Natural killer cell (primary cell): ENCODE measurements at regions not wholly inside any gene's neighbourhood (a gene's known extent, or its start where the extent isn't known, plus 50 kb on each side); places are given as distances from the start of the nearest gene placed in this dataset.

ENCODE experiments used
- ATAC-seq, 3 donors: fragments of 150-1000 bp in 2 of 3; fragments of 200-7000 bp in 1 of 3; cut with Tn5 transposase; 1 replicate in 1 of 3; 2 replicates in 2 of 3; pipeline ENCODE4 v1.10.0; 2021; ENCODE audit warnings: mild to moderate bottlenecking in 2 of 3, moderate library complexity in 2 of 3
- DNase-seq, 2 donors: peaks; one replicate each; pipeline versions ENCODE4 v3.0.0 to v3.0.0-alpha.2; 2013 to 2021; ENCODE audit warnings: mixed read lengths in 1 of 2
- H3K27ac ChIP-seq: one replicate; pipeline ENCODE4 v1.5.1; 2013; ENCODE audit warnings: mild to moderate bottlenecking, low read length
- H3K27me3 ChIP-seq: one replicate; pipeline ENCODE4 v1.6.1; 2013; ENCODE audit warnings: low read length; ENCODE audit not compliant: control insufficient read depth, insufficient read depth
- H3K36me3 ChIP-seq: one replicate; pipeline ENCODE4 v1.6.1; 2013; ENCODE audit warnings: low read length; ENCODE audit not compliant: control insufficient read depth, insufficient read depth
- H3K4me1 ChIP-seq: one replicate; pipeline ENCODE4 v1.6.1; 2013; ENCODE audit warnings: low read length; ENCODE audit not compliant: control insufficient read depth, insufficient read depth
- H3K4me3 ChIP-seq: one replicate; pipeline ENCODE4 v1.5.1; 2013; ENCODE audit warnings: low read length
- H3K9me3 ChIP-seq: one replicate; pipeline ENCODE4 v1.6.1; 2013; ENCODE audit warnings: low read length; ENCODE audit not compliant: control insufficient read depth, insufficient read depth
- H3K27ac Mint-ChIP-seq, 2 donors: one replicate each; pipeline ENCODE4 v1.8.0; 2022; ENCODE audit warnings: mild to moderate bottlenecking in 2 of 2, mixed read lengths in 2 of 2, moderate library complexity in 1 of 2
- H3K27me3 Mint-ChIP-seq, 2 donors: one replicate each; pipeline ENCODE4 v1.8.0; 2022; ENCODE audit warnings: low read depth in 2 of 2, mixed read lengths in 2 of 2
- H3K36me3 Mint-ChIP-seq: one replicate; pipeline ENCODE4 v1.8.0; 2022; ENCODE audit warnings: mixed read lengths
- H3K4me1 Mint-ChIP-seq, 2 donors: one replicate each; pipeline ENCODE4 v1.8.0; 2022; ENCODE audit warnings: mixed read lengths in 2 of 2
- H3K4me3 Mint-ChIP-seq: one replicate; pipeline ENCODE4 v1.8.0; 2022; ENCODE audit warnings: mild to moderate bottlenecking, moderate library complexity, mixed read lengths
- H3K9me3 Mint-ChIP-seq, 2 donors: one replicate each; pipeline ENCODE4 v1.8.0; 2022; ENCODE audit warnings: mixed read lengths in 2 of 2
- CTCF ChIP-seq: fragments of 200-600 bp; IDR thresholded peaks from one replicate; pipeline ENCODE4 v1.8.0; 2022; ENCODE audit warnings: antibody characterized with exemption
- WGBS: methylation state at CpG from one replicate; pipeline ENCODE4 v1.1.7; 2013; ENCODE audit warnings: missing lambda C conversion rate; ENCODE audit not compliant: insufficient coverage; 5-methylcytosine and 5-hydroxymethylcytosine counted together
- intact Hi-C: fragments of 100-400 bp; cut with micrococcal nuclease; formaldehyde crosslinking; loops from one replicate; pipeline ENCODE4 v1.14.2; 2022

GRCh38 chrX:6793000-6793399 is 258.1 kb upstream of the VCX3A start:
- Histone ChIP-seq H3K4me3 (no peak overlapping the region), H3K27me3 (no peaks in the 10 kb centered on the region), H3K4me1 (no peaks in the 10 kb centered on the region), H3K27ac (no peak overlapping the region), H3K36me3 (no peaks in the 10 kb centered on the region), H3K9me3 (no peaks in the 10 kb centered on the region)
- intact Hi-C loops: no loop called here
- no peak for DNase-seq
- no peak for ATAC-seq
- Mint-ChIP-seq H3K9me3 (peaks cover 4 to 11% of the 10 kb centered on the region in 2 donors), H3K4me1 (no peaks in the 10 kb centered on the region), H3K27me3 (no peaks in the 10 kb centered on the region), H3K27ac (no peak overlapping the region), H3K36me3 (no peaks in the 10 kb centered on the region), H3K4me3 (no peak overlapping the region)
- 100% methylated on average over 1 of the region's 5 CpGs for WGBS
- TF ChIP-seq CTCF: no peak

- Histone ChIP-seq H3K9me3 (no peaks in the 10 kb centered on the region), H3K4me1 (no peaks in the 10 kb centered on the region), H3K36me3 (no peaks in the 10 kb centered on the region), H3K27me3 (no peaks in the 10 kb centered on the region), H3K4me3 (no peak overlapping the region), H3K27ac (no peak overlapping the region)
- intact Hi-C loops: no loop called here
- Mint-ChIP-seq H3K36me3 (no peaks in the 10 kb centered on the region), H3K4me3 (no peak overlapping the region), H3K9me3 (peaks cover 2 to 3% of the 10 kb centered on the region in 2 donors), H3K4me1 (no peaks in the 10 kb centered on the region), H3K27me3 (no peaks in the 10 kb centered on the region), H3K27ac (no peak overlapping the region)
- no peak for DNase-seq
- ATAC-seq: no peak
- no peak for TF ChIP-seq CTCF
- WGBS: 95% methylated on average over 2 of the region's 3 CpGs
Measured at GRCh38 chrX:6783912-6784311, 249.0 kb upstream of the VCX3A start.

- intact Hi-C loops: no loop called here
Measured at GRCh38 chrX:6782831-6783230, 247.9 kb upstream of the VCX3A start.

More at GRCh38 chrX:6782831-6783230, 247.9 kb upstream of the VCX3A start:
- H3K27me3 Mint-ChIP-seq: no peaks in the 10 kb centered on the region
- TF ChIP-seq CTCF: no peak
- peaks cover 8% of the 10 kb centered on the region for H3K36me3 Mint-ChIP-seq
- no peaks in the 10 kb centered on the region for H3K4me1 ChIP-seq
- H3K27ac Mint-ChIP-seq: no peak overlapping the region
- ATAC-seq (no peak), DNase-seq (no peak)
- H3K4me3 ChIP-seq: no peak overlapping the region
- H3K9me3 ChIP-seq: no peaks in the 10 kb centered on the region
- no peak overlapping the region for H3K4me3 Mint-ChIP-seq
- no peaks in the 10 kb centered on the region for H3K36me3 ChIP-seq
- no peak overlapping the region for H3K27ac ChIP-seq
- peaks cover 2 to 5% of the 10 kb centered on the region in 2 donors for H3K9me3 Mint-ChIP-seq
- no CpG with 5 or more reads among the region's 5 CpGs for WGBS
- H3K27me3 ChIP-seq: no peaks in the 10 kb centered on the region
- no peaks in the 10 kb centered on the region for H3K4me1 Mint-ChIP-seq
